Astrocyte of the cerebellum (primary cell): ENCODE measurements at regions not wholly inside any gene's neighbourhood (a gene's known extent, or its start where the extent isn't known, plus 50 kb on each side); places are given as distances from the start of the nearest gene placed in this dataset.

Experiments used
- DNase-seq: peaks from one replicate; pipeline ENCODE4 v3.0.0-alpha.2; 2011; ENCODE audit warnings: low read depth
- H3K4me3 ChIP-seq: 2 replicates; pipeline ENCODE4 v1.5.1; 2011; ENCODE audit warnings: mild to moderate bottlenecking, low read depth, low read length, moderate library complexity
- CTCF ChIP-seq: IDR thresholded peaks from 2 replicates; pipeline ENCODE4 v1.5.1; 2012; ENCODE audit warnings: low read length, low read depth, moderate library complexity, mild to moderate bottlenecking; ENCODE audit errors: missing control alignments
- in situ Hi-C: cut with HindIII; loops from 2 replicates; pipeline ENCODE4 v1.10.0; 2017; ENCODE audit warnings: low sequenced_read_pairs

- DNase-seq = no peak
These were observed 151.8 kb upstream of the HNMT start for GRCh38 chr2:137812517-137812916.

GRCh38 chr2:137813176-137813575 is 151.1 kb upstream of the HNMT start:
- no peak for TF ChIP-seq CTCF
- no peak for DNase-seq
- in situ Hi-C loops = no loop called here
- H3K4me3 ChIP-seq = no peak overlapping the region

More at GRCh38 chr2:137812517-137812916, 151.8 kb upstream of the HNMT start:
- TF ChIP-seq CTCF = no peak
- in situ Hi-C loops = no loop called here
- no peak overlapping the region for H3K4me3 ChIP-seq

GRCh38 chr2:137817058-137817457 is 147.2 kb upstream of the HNMT start:
- DNase-seq = no peak
- no peak for TF ChIP-seq CTCF
- in situ Hi-C loops = no loop called here
- H3K4me3 ChIP-seq = no peak overlapping the region

GRCh38 chr2:137823196-137823595 is 141.1 kb upstream of the HNMT start:
- DNase-seq = no peak
- no peak overlapping the region for H3K4me3 ChIP-seq
- in situ Hi-C loops = no loop called here
- no peak for TF ChIP-seq CTCF

- H3K4me3 ChIP-seq = no peak overlapping the region
- DNase-seq = no peak
- no peak for TF ChIP-seq CTCF
- in situ Hi-C loops = no loop called here
These were observed 139.8 kb upstream of the HNMT start for GRCh38 chr2:137824501-137824900.

- in situ Hi-C loops = no loop called here
- TF ChIP-seq CTCF = no peak
- no peak for DNase-seq
- no peak overlapping the region for H3K4me3 ChIP-seq
These were observed 137.6 kb upstream of the HNMT start for GRCh38 chr2:137826373-137827372.
